ENCODE measurements at regions not wholly inside any gene's neighbourhood (a gene's known extent, or its start where the extent isn't known, plus 50 kb on each side); places are given as distances from the start of the nearest gene placed in this dataset.

- Mint-ChIP-seq H3K27me3 (no peaks in the 10 kb centered on the region), H3K4me1 (ENCODE audit: low read depth) (no peaks in the 10 kb centered on the region), H3K9me3 (ENCODE audit: low read depth) (no peaks in the 10 kb centered on the region), H3K4me3 (no peak overlapping the region), H3K36me3 (no peaks in the 10 kb centered on the region), H3K27ac (no peak overlapping the region)
Observed at GRCh38 chr10:109191823-109192222, 731.5 kb downstream of the XPNPEP1 start.

- Mint-ChIP-seq H3K9me3 (ENCODE audit: low read depth) (no peaks in the 10 kb centered on the region), H3K4me1 (ENCODE audit: low read depth) (no peaks in the 10 kb centered on the region), H3K4me3 (no peak overlapping the region)
Observed at GRCh38 chr10:109191341-109191740, 732.0 kb downstream of the XPNPEP1 start.

GRCh38 chr10:109187677-109188076, 735.6 kb downstream of the XPNPEP1 start:
- H3K4me3 Mint-ChIP-seq, result no peak overlapping the region
- no peaks in the 10 kb centered on the region for H3K36me3 Mint-ChIP-seq
- no peak overlapping the region for H3K27ac Mint-ChIP-seq
- no peaks in the 10 kb centered on the region for H3K27me3 Mint-ChIP-seq
- H3K9me3 Mint-ChIP-seq (ENCODE audit: low read depth), result peaks cover 15% of the 10 kb centered on the region
- no peaks in the 10 kb centered on the region for H3K4me1 Mint-ChIP-seq (ENCODE audit: low read depth)

More at GRCh38 chr10:109191341-109191740, 732.0 kb downstream of the XPNPEP1 start:
- H3K36me3 Mint-ChIP-seq, result no peaks in the 10 kb centered on the region
- H3K27ac Mint-ChIP-seq, result no peak overlapping the region
- H3K27me3 Mint-ChIP-seq, result no peaks in the 10 kb centered on the region

DNA sequence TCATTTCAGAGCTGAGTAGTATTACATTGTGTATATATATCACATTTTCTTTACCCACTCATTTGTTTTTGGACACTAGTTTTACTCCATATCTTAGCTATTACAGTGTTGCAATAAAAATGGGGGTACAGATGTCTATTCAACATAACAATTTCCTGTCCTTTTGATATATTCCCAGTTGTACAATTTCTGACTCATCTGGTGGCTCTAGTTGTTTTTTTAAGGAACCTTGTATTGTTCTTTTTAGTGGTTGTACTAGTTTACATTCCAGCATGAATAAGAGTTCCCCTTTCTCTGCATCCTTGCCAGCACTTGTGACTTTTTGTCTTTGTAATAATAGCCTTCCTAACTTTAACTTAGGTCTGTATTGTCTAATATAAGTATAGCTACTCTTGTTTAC, 739.9 kb downstream of the XPNPEP1 start:
- no peaks in the 10 kb centered on the region for H3K4me1 Mint-ChIP-seq (ENCODE audit: low read depth)

DNA sequence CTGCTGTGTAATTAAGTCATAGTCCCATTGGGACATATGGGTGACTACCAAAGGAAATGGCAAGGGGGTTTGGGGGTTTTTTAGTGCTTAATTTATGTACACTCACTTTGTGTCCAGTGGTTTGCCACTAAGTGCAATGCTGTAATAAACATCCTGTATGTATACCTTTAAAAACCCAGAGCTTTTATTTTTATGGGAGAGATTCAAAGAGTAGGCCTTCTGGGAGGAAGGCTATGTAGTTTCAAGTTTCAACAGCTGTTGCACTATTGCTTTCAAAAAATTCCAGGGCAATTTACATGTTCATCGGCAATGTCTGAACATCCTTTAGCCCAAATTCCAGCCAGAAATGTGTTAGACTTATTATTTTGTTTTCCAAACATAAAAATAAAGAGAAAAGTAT, 744.7 kb downstream of the XPNPEP1 start:
- H3K27ac Mint-ChIP-seq, result no peak overlapping the region
- H3K4me1 Mint-ChIP-seq (ENCODE audit: low read depth), result no peaks in the 10 kb centered on the region
- no peaks in the 10 kb centered on the region for H3K27me3 Mint-ChIP-seq
- no peak overlapping the region for H3K4me3 Mint-ChIP-seq
- H3K36me3 Mint-ChIP-seq, result no peaks in the 10 kb centered on the region
- peaks cover 6% of the 10 kb centered on the region for H3K9me3 Mint-ChIP-seq (ENCODE audit: low read depth)

More for the DNA sequence above, 739.9 kb downstream of the XPNPEP1 start:
- Mint-ChIP-seq H3K4me3 (no peak overlapping the region), H3K27me3 (no peaks in the 10 kb centered on the region), H3K36me3 (no peaks in the 10 kb centered on the region), H3K27ac (no peak overlapping the region), H3K9me3 (ENCODE audit: low read depth) (peaks cover 15% of the 10 kb centered on the region)

DNA sequence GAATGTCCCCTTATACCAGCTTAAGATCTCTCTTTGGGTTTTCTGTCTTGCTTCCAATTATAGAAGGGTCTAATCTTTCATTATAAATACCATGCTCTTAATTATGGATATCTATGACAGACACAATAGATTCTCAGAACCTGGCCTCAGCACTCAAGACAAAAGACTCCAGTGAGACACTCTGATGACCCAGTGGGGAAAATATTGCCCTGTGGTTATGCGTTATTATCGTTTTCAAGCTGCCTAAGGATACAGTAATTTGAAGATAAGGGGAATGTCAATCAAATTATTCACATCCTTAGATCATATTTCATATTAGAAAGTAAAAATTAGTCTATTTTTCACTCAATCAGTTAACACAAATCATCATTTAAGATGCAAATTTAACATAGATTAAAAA, 748.8 kb downstream of the XPNPEP1 start:
- no peaks in the 10 kb centered on the region for H3K27me3 Mint-ChIP-seq
- H3K4me3 Mint-ChIP-seq, result no peak overlapping the region
- H3K27ac Mint-ChIP-seq, result no peak overlapping the region
- H3K9me3 Mint-ChIP-seq (ENCODE audit: low read depth), result peaks cover 6% of the 10 kb centered on the region
- H3K4me1 Mint-ChIP-seq (ENCODE audit: low read depth), result no peaks in the 10 kb centered on the region
- no peaks in the 10 kb centered on the region for H3K36me3 Mint-ChIP-seq

GRCh38 chr10:109173937-109174336, 749.4 kb downstream of the XPNPEP1 start:
- Mint-ChIP-seq H3K27me3 (no peaks in the 10 kb centered on the region), H3K4me3 (no peak overlapping the region), H3K27ac (no peak overlapping the region), H3K9me3 (ENCODE audit: low read depth) (peaks cover 6% of the 10 kb centered on the region), H3K4me1 (ENCODE audit: low read depth) (no peaks in the 10 kb centered on the region), H3K36me3 (no peaks in the 10 kb centered on the region)

DNA sequence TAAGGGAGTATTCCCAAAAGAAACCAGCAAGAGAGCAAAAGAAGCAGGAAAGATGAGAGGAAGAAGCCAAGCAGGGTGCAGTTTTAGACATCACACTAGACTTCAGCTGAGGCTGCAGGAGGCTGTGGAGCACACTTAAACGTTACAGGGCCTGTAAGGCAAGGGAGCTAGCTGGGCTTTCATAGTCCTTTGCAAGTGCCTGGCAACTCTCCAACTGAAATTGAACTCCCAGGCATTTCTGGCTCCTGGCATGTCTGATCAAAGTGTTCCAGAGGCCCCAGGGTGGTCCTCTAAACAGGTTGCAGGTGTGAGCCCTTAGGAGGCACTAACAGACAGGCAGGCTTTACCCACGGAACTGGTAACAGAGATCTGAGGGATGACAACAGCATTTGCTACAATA, 750.2 kb downstream of the XPNPEP1 start:
- H3K27ac Mint-ChIP-seq, result no peak overlapping the region
- no peaks in the 10 kb centered on the region for H3K27me3 Mint-ChIP-seq
- H3K4me1 Mint-ChIP-seq (ENCODE audit: low read depth), result no peaks in the 10 kb centered on the region
- H3K4me3 Mint-ChIP-seq, result no peak overlapping the region
- peaks cover 6% of the 10 kb centered on the region for H3K9me3 Mint-ChIP-seq (ENCODE audit: low read depth)
- no peaks in the 10 kb centered on the region for H3K36me3 Mint-ChIP-seq

DNA sequence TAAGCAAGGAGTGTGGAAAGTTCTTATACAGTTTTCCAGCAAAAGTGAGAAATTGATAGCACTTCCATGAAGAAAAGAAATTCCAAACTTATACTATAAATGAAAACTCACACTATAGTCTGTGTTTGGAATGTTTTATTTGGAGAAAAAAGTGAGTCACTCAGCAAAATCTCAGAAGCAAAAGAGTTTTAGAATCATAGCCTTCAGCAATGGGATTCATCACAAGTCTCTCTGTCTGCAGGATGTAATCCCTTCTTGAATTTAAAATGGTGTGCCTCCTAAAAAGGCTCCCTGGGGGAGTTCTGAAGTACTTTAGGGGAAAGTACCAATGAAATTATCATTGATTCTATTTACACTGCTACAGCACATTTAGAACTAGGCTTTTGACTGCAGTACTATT, 756.4 kb downstream of the XPNPEP1 start:
- H3K9me3 Mint-ChIP-seq (ENCODE audit: low read depth), result peaks cover 9% of the 10 kb centered on the region
- no peaks in the 10 kb centered on the region for H3K36me3 Mint-ChIP-seq
- no peaks in the 10 kb centered on the region for H3K27me3 Mint-ChIP-seq
- H3K4me1 Mint-ChIP-seq (ENCODE audit: low read depth), result no peaks in the 10 kb centered on the region
- no peak overlapping the region for H3K27ac Mint-ChIP-seq
- H3K4me3 Mint-ChIP-seq, result no peak overlapping the region

DNA sequence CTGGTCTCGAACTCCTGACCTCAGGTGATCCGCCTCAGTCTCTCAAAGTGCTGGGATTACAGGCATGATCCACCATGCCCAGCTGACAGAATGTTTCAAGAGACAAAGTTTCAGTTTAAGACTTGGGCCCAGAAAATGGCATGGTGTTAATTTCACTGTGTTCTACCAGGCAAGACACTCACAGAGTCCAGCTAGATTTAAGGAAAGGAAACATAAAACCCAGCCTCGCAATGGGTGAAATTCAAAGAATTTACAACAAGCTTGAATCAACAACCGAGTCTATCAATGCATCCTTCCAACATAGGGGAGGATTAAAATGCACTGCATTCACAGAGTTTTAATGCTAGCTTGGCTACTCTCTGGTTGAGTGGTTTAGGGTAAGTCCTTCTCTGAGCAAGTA, 764.0 kb downstream of the XPNPEP1 start:
- Mint-ChIP-seq H3K27me3 (no peaks in the 10 kb centered on the region), H3K9me3 (ENCODE audit: low read depth) (peaks cover 5% of the 10 kb centered on the region), H3K4me1 (ENCODE audit: low read depth) (no peaks in the 10 kb centered on the region), H3K36me3 (no peaks in the 10 kb centered on the region), H3K27ac (no peak overlapping the region), H3K4me3 (no peak overlapping the region)

GRCh38 chr10:109156396-109156795, 766.9 kb downstream of the XPNPEP1 start:
- H3K27me3 Mint-ChIP-seq, result no peaks in the 10 kb centered on the region

DNA sequence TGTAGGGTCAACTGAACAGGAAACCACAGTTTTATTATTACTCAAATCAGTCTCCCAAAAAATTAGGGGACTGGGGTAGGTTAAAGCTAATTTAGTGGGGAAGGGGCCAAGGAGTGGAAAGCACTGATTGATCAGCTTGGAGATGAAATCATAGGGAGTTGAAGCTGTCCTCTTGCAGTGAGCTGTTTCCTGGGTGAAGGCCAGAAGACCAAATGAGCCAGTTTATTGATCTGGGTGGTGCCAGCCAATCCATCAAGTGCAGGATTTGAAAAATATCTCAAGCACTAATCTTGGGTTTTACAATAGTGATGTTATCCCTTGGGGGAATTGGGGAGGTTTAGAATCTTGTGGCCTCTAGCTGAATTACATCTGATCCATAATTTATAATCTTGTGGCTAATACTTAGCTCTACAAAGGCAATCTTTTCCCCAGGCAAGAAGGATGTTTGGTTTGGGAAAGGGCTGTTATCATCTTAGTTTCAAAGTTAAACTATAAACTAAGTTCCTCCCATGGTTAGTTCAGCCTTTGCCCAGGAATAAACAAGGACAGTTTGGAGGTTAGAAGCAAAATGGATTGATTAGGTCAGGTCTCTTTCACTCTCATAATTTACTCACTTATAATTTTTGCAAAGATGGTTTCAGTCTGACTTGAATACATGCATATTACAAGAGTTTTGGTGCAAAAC, 773.5 kb downstream of the XPNPEP1 start:
- no peak overlapping the region for H3K27ac Mint-ChIP-seq

More at GRCh38 chr10:109156396-109156795, 766.9 kb downstream of the XPNPEP1 start:
- no peak overlapping the region for H3K27ac Mint-ChIP-seq
- H3K36me3 Mint-ChIP-seq, result no peaks in the 10 kb centered on the region
- H3K9me3 Mint-ChIP-seq (ENCODE audit: low read depth), result no peaks in the 10 kb centered on the region
- H3K4me1 Mint-ChIP-seq (ENCODE audit: low read depth), result no peaks in the 10 kb centered on the region
- H3K4me3 Mint-ChIP-seq, result no peak overlapping the region

GRCh38 chr10:109127363-109127762, 795.9 kb downstream of the XPNPEP1 start:
- H3K27ac Mint-ChIP-seq, result no peak overlapping the region
- no peaks in the 10 kb centered on the region for H3K4me1 Mint-ChIP-seq (ENCODE audit: low read depth)

More for the DNA sequence above, 773.5 kb downstream of the XPNPEP1 start:
- no peaks in the 10 kb centered on the region for H3K4me1 Mint-ChIP-seq (ENCODE audit: low read depth)
- H3K27me3 Mint-ChIP-seq, result no peaks in the 10 kb centered on the region
- no peaks in the 10 kb centered on the region for H3K36me3 Mint-ChIP-seq
- H3K4me3 Mint-ChIP-seq, result no peak overlapping the region
- no peaks in the 10 kb centered on the region for H3K9me3 Mint-ChIP-seq (ENCODE audit: low read depth)

DNA sequence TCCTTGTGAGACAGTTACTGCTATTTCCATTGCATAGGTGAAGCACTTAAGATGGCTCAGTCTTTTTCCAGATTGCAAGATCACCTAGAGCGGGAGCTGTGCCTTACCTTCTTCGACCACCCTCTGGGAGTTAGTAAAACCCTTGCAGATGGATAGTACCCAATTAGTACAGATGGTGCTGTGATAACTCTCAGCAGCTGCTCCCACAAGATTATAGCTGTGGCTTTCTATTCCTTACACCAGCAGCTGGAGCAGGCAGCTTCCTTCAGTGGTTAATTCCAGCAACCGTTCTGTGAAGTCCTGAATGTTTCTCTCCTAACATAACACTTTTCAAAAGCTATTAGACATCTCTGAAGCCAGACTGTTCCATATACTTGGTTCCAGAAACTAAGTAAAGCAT, 796.8 kb downstream of the XPNPEP1 start:
- Mint-ChIP-seq H3K27ac (no peak overlapping the region), H3K9me3 (ENCODE audit: low read depth) (peaks cover 3% of the 10 kb centered on the region), H3K36me3 (no peaks in the 10 kb centered on the region), H3K27me3 (no peaks in the 10 kb centered on the region), H3K4me3 (no peak overlapping the region), H3K4me1 (ENCODE audit: low read depth) (no peaks in the 10 kb centered on the region)

More at GRCh38 chr10:109127363-109127762, 795.9 kb downstream of the XPNPEP1 start:
- H3K36me3 Mint-ChIP-seq, result no peaks in the 10 kb centered on the region
- no peaks in the 10 kb centered on the region for H3K27me3 Mint-ChIP-seq
- H3K9me3 Mint-ChIP-seq (ENCODE audit: low read depth), result peaks cover 3% of the 10 kb centered on the region
- H3K4me3 Mint-ChIP-seq, result no peak overlapping the region

GRCh38 chr10:109126016-109126415, 797.3 kb downstream of the XPNPEP1 start:
- Mint-ChIP-seq H3K9me3 (ENCODE audit: low read depth) (peaks cover 3% of the 10 kb centered on the region), H3K27me3 (no peaks in the 10 kb centered on the region), H3K27ac (no peak overlapping the region), H3K4me3 (no peak overlapping the region), H3K36me3 (no peaks in the 10 kb centered on the region), H3K4me1 (ENCODE audit: low read depth) (no peaks in the 10 kb centered on the region)

GRCh38 chr10:109115179-109115578, 808.1 kb downstream of the XPNPEP1 start:
- H3K36me3 Mint-ChIP-seq, result no peaks in the 10 kb centered on the region

More at GRCh38 chr10:109115179-109115578, 808.1 kb downstream of the XPNPEP1 start:
- Mint-ChIP-seq H3K9me3 (ENCODE audit: low read depth) (peaks cover 16% of the 10 kb centered on the region), H3K27ac (no peak overlapping the region), H3K27me3 (no peaks in the 10 kb centered on the region), H3K4me1 (ENCODE audit: low read depth) (no peaks in the 10 kb centered on the region), H3K4me3 (no peak overlapping the region)
